CD1c-positive myeloid dendritic cell (primary cell): ENCODE measurements at regions not wholly inside any gene's neighbourhood (a gene's known extent, or its start where the extent isn't known, plus 50 kb on each side); places are given as distances from the start of the nearest gene placed in this dataset.
"Not testable (repeated sequence)": the region's sequence is repeated elsewhere in the genome, so short reads cannot be mapped to it uniquely, and the experiment has no call there.

Experiments used
- DNase-seq: peaks from one replicate; pipeline ENCODE4 v3.0.0-alpha.2; 2016; ENCODE audit errors: extremely low spot score

GRCh38 chr18:59038295-59039039 lies 101.2 kb upstream of the SEC11C start:
- no peak for DNase-seq

DNA sequence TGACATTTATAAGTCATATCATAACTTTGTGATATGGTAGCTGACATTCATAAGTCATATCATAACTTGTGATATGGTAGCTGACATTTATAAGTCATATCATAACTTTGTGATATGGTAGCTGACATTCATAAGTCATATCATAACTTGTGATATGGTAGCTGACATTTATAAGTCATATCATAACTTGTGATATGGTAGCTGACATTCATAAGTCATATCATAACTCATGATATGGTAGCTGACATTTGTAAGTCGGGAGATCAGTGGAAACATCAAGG lies 100.7 kb upstream of the SEC11C start:
- DNase-seq = not testable (repeated sequence)

- DNase-seq = no peak
These were observed 100.2 kb upstream of the SEC11C start for GRCh38 chr18:59039449-59039848.

DNA sequence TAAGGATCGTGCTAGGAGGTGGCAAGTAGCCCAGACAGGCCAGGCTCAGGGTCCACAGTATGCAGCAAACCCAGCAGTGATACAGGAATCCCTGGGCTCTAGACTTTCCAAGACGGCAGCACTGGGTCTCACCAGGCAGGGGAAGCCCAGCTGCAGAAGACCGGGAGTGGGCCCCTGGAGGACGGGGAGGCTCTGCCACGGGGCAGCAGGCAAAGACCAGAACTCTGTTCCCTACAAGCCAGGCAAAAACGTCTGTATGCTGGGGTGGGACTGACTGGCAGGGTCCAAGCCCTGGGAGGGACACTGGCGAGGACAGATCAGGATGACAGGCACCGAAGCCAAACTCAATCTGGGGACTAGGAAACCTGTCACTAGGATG lies 98.9 kb upstream of the SEC11C start:
- DNase-seq = no peak

DNA sequence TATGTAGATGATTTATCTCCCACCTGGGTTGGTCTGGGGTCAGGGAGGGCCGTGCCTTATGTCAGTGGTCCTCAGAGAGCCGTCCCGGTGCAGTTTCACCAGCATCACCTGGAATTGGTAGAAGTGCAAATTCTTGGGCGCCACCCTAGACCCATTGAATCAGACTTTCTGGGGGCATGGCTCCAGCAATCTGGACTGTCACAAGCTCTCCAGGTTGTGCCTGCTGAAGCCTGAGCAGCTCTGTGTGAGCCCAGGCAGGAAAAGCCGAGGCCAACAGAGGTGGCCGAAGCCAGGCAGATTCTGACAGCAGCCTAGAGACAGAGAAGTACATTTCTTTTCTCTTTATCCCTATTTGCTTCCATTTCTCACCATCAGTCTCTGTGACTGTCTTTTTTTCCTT lies 98.4 kb upstream of the SEC11C start:
- no peak for DNase-seq

DNA sequence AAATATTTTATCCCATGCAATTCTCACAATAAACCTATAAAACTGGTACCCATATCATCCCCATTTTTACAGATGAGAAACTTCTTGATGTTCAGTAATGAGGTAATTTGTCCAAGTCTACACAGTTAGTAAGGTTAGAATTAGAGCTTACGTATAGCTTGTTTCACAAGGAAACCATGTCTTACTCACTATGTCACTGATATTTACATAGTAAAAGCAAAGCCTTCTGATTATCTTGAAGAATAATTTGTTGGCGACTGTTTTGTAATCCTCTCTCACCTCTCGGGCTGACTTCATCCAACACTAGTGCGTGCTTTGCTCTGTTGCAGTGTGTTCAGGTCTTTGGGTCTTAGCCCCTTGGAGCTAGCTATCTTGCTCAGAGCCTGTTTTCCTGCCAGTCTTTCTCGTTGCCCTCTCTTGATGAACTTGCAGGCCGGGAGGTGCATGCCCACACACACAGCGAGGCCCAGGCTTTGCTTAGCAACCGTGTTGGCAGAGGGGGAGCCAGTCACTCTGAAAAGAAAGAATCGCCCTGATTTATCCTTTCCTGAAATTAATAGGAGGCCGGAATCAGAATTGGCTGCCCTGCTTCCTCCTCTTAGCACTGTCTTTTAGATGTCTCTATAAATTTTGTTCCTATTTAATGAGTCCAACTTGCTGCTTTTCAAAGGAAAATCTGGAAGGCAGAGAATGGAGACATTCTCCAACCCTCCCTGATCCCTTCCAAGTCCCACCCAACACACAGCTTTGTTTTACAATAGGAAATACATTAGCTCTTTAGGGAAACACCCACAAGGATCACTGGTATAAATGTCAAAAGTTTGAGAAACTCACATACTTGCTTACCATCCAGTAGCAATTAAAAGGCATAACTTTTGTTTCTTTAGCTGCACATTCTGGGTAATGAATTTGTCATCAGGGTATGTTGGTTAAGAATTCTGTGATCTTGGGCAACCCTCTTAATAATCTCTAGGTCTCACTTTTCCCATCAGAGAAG lies 97.6 kb upstream of the SEC11C start:
- DNase-seq = no peak

DNA sequence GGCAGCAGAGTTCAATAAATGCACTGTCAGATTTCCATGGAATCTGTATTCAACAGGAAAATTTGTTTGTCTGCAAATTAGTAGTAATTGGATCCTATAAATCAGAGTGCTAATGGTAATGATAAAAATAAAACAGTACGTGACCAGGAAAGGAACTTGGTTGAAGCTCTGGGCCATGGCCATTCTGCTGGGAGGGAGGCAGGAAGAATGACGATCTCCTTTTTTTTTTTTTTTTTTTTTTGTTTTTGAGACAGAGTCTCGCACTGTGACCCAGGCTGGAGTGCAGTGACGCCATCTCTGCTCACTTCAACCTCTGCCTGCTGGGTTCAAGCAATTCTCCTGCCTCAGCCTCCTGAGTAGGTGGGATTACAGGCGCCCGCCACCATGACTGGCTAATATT lies 94.8 kb upstream of the SEC11C start:
- DNase-seq = no peak

- no peak for DNase-seq
These were observed 92.2 kb upstream of the SEC11C start for GRCh38 chr18:59047321-59048047.

GRCh38 chr18:59048048-59048363 lies 91.7 kb upstream of the SEC11C start:
- no peak for DNase-seq

DNA sequence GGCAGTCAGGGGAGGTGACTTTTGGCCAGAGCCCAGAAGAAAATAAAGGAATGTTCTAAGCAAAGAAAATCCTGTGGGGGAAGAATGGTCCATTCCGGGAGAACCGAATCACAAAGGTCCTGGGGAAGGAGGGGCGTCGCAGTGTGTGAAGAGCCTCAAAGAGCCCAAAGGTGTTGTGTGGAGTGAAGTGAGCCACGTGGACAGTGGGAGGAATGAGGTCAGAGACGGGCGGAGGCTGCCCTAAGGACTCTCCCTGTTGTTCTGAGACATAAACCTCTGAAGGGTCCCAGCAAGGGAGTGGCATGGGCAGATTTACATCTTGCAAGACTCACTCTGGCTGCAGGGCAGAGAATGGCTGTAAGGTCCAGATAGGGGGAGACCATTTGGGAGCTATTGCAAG lies 91.3 kb upstream of the SEC11C start:
- no peak for DNase-seq

DNA sequence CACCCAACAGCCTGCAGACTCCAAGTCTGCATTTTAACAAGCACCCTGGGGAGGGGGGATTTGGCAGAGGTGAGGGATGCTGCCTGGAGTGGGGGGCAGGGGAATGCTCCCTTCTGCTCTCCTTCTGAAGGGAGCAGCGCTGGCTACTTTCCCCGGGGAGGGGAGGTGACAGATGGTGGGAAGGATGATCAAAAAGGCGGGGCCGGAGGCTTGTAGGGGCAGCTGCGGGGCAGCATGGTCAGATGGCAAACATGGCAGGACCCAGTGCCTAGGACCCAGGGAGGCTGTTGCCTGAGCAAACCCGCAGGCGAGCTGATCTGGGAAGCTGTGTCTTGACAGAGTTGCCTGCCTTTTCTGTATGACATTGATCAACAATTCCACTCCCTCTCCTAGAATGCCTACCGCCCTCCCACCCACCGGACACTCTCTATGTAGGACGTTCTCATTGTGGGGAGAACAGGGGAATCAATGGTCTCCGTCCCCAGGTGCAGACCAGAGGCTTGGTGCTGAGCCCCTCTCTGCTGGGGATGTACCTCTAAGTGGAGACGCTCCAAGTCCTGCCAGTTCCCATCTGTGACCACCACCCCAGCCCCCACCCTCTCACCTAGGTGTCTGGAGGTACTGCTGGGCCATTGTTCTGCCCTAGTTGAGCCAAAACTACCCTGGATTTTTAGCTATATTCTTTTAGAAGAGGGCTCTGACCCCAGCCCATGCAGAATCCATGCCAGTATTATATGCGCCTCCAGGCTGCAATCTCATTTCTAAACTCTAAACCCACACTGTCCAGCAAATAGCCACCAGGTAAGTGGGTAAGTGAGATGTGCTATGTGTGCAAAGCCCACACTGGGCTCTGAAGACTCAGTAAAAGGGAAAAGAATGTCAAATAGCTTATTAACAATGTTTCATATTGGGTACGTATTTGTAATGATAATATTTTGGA lies 89.7 kb upstream of the SEC11C start:
- no peak for DNase-seq

DNA sequence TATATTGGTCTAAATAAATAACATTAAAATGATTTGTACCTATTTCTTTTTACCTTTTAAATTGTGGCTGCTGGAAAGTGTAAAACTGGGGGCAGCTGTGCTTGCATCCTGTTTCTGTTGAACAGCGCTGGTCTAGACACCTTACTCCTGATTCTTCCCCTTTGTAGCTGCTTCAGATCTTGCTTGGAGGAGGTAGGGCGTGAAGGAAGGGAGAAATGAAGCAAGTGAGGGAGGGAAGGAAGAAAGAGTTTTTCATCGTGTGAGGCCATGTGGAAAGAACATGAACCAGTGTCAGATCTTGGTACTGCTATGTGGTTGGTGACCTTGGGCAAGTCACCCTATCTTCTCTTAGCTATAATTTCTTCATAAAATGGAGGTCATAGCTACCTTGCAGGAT lies 89.0 kb upstream of the SEC11C start:
- no peak for DNase-seq

- no peak for DNase-seq
These were observed 88.1 kb upstream of the SEC11C start for GRCh38 chr18:59051470-59052165.

DNA sequence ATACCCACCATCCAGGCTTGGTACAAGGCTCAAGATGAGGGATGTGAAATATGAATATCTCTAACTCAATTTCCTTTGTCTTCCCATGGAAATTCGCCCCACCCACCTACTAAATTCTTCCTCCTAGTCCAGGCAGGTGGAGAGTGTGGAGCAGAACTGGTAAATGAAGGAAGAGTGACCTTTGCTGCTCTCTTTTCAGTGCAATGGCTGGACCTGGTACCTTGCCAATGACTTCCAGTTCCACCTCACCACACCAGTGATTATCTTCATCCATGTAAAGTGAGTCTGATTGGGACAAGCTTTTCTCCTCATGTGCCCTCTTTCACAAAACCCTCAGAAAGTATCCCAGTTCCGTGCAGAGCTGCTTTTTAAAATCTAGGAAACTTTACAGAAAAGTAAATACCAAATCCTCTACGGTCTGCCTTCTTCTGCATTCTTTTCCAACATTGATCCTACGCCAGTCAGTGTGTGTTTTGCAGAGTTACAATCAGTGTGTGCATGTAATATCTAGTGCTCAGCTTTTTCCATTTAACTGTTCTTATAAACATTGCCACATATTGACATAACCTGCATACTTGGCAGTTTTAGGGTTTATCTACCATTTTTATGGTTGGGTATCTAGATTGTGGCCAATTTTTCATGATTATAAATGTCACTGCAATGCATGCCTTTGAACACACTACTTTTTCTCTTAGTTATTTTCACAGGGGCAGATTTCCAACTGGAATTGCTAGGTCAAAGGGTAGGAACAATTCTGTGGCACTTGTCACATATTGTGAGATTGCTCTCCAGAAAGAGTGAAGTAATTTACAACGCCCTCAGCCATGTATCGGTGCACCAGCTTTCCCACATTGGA lies 86.5 kb upstream of the SEC11C start:
- DNase-seq = no peak

DNA sequence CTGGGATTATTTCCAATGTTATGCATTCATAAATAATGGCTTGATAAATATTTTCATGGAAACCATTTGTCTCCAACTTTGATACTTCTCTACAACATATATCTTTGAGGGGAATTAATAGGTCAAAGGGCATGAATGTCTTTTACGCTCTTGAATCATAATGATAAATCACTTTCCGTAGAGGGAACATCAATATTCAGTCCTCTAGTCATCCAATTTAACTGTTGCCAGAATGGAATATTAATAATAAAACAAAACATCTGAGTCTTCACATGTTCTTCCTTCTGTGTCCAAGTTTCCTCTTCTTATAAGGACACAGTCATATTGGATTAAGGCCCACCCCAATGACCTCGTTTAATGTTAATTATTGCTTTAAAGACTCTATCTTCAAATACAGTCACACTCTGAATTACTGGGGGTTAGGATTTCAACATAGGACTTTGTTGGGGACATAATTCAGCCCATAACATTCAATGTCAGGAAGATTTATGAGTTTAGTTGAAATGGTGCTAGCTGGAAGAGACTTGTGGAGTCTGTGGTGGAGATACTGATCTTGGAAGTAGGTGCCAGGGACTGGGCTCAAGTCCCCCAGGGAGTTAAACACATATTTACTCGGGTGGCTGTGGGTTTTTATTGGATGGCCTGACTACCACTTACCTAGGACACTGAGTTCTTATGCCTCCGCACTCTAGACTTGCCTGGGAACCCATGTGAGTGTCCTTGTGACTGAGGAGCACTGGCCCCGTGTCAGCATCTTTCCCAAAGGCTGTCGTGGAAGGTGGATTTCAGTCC lies 85.0 kb upstream of the SEC11C start:
- DNase-seq = no peak

GRCh38 chr18:59055345-59056032 lies 84.2 kb upstream of the SEC11C start:
- no peak for DNase-seq

DNA sequence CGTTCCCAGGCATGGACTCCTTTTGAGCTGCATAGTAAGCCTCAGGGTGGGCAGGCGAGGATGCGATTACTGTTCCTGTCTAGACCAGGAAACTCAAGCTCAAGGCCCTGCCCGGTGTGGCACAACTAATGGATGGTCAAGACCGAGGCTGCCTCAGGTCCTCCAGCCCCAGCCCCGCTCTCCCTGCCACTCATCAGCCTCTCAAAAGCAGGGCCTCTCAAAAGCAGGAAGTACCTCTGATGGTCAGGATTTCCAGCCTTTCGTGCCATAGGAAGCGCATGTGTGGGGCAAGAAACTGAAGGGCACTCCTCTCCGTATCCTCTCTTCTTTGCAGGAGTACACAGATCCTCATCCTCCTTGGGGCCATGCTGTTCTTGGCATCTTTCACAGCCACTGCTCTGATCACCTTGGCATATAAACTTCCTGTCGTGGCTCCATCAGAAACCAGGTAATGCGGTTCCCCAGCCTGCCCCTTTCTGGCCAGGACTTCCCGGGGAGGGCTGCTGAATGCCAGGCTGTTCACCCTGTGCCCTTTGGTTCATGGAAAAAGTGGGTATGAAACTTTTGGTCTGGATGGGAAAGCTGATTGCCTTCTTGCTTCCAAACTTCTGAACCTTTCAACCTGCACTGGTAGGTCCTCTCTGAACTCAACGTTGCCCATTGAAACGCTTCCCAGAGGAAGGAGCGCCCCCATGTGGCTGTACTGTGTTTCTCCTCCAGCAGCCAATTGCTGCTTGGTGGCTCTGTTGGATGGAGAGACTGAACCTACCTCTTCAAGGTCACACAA lies 82.8 kb upstream of the SEC11C start:
- no peak for DNase-seq

- DNase-seq = no peak
These were observed 82.2 kb upstream of the SEC11C start for GRCh38 chr18:59057493-59057795.
